Fibroblast of gingiva (primary cell): ENCODE measurements at regions not wholly inside any gene's neighbourhood (a gene's known extent, or its start where the extent isn't known, plus 50 kb on each side); places are given as distances from the start of the nearest gene placed in this dataset.
A peak's percentile ranks its signal among the peaks of the same experiment; 100 is the strongest.
"Not testable (repeated sequence)": the region's sequence is repeated elsewhere in the genome, so short reads cannot be mapped to it uniquely, and the experiment has no call there.

ENCODE experiments used
- DNase-seq: peaks from one replicate; pipeline ENCODE4 v3.0.0-alpha.2; 2011; ENCODE audit warnings: low read depth

- DNase-seq: no peak
These were observed 51.0 kb upstream of the IRX5 start for GRCh38 chr16:54879681-54880080.

GRCh38 chr16:54878301-54878700 lies 52.4 kb upstream of the IRX5 start:
- no peak for DNase-seq

- no peak for DNase-seq
These were observed 55.2 kb upstream of the IRX5 start for GRCh38 chr16:54875443-54875842.

- not testable (repeated sequence) for DNase-seq
These were observed 56.8 kb upstream of the IRX5 start for GRCh38 chr16:54873716-54874373.

GRCh38 chr16:54873071-54873470 lies 57.6 kb upstream of the IRX5 start:
- no peak for DNase-seq

GRCh38 chr16:54870151-54870550 lies 60.5 kb upstream of the IRX5 start:
- no peak for DNase-seq

- DNase-seq: no peak
These were observed 63.3 kb upstream of the IRX5 start for GRCh38 chr16:54867302-54867832.

- DNase-seq: no peak
These were observed 68.1 kb upstream of the IRX5 start for GRCh38 chr16:54862529-54862928.

GRCh38 chr16:54856871-54857270 lies 73.8 kb upstream of the IRX5 start:
- no peak for DNase-seq

GRCh38 chr16:54847609-54848008 lies 83.1 kb upstream of the IRX5 start:
- DNase-seq: no peak

GRCh38 chr16:54847207-54847606 lies 83.5 kb upstream of the IRX5 start:
- DNase-seq: no peak

- no peak for DNase-seq
These were observed 83.9 kb upstream of the IRX5 start for GRCh38 chr16:54846766-54847165.

GRCh38 chr16:54843424-54843750 lies 87.3 kb upstream of the IRX5 start:
- no peak for DNase-seq

GRCh38 chr16:54842743-54843423 lies 87.8 kb upstream of the IRX5 start:
- no peak for DNase-seq

- DNase-seq: no peak
These were observed 101.0 kb upstream of the IRX5 start for GRCh38 chr16:54829691-54830090.

GRCh38 chr16:54822892-54823291 lies 107.8 kb upstream of the IRX5 start:
- no peak for DNase-seq

GRCh38 chr16:54822492-54822891 lies 108.2 kb upstream of the IRX5 start:
- no peak for DNase-seq

- DNase-seq: no peak
These were observed 108.9 kb upstream of the IRX5 start for GRCh38 chr16:54821731-54822130.

GRCh38 chr16:54817940-54818574 lies 112.6 kb upstream of the IRX5 start:
- no peak for DNase-seq

- DNase-seq: peak; percentile 46
These were observed 113.2 kb upstream of the IRX5 start for GRCh38 chr16:54817432-54817831.

- DNase-seq: no peak
These were observed 114.2 kb upstream of the IRX5 start for GRCh38 chr16:54816471-54816870.

GRCh38 chr16:54815177-54815576 lies 115.5 kb upstream of the IRX5 start:
- DNase-seq: no peak

GRCh38 chr16:54813778-54814177 lies 116.9 kb upstream of the IRX5 start:
- DNase-seq: no peak
